Stimulated activated CD4-positive, alpha-beta T cell treated with anti-CD3 and anti-CD28 coated beads, TNF-alpha, amount 100 ng/mL, for 4 hours (primary cell): ENCODE measurements at regions not wholly inside any gene's neighbourhood (a gene's known extent, or its start where the extent isn't known, plus 50 kb on each side); places are given as distances from the start of the nearest gene placed in this dataset.
"Not testable (repeated sequence)": the region's sequence is repeated elsewhere in the genome, so short reads cannot be mapped to it uniquely, and the experiment has no call there.

Experiments
- DNase-seq, 3 experiments: peaks; one replicate each; pipeline ENCODE4 v3.0.0-alpha.2; 2020; ENCODE audit warnings: low read depth in 3 of 3

DNA sequence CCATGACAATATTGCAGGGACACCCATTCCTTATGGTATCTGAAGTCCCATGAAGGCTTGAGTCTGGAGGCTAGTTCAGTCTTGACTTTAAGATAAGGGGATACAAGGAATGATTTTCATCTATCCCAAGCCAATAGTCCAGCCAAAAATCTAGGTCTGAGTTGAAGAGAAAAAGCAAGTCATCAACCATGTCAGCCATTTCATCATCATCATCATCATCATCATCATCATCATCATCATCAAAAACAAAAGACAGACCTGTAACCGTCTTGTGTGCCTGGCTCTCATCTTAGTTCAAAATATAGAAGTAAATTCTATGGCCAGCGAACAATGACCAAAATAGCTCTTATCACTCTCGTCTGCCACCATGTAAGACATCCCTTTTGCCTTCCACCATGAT is 59.5 kb upstream of the FAM90A26 start:
- not testable (repeated sequence) for DNase-seq

DNA sequence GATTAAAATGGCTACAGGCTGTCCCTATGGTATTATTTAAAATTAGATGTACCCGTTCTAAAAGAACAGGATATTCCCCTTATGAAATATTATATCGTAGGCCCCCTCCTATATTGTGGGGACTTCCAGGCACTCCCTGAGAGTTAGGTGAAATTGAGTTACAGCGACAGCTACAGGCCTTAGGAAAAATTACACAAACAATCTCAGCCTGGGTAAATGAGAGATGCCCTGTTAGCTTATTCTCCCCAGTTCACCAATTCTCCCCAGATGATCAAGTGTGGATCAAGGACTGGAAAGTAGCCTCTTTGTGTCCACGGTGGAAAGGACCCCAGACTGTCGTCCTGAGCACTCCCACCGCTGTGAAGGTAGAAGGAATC is 67.1 kb upstream of the FAM90A26 start:
- not testable (repeated sequence) for DNase-seq

DNA sequence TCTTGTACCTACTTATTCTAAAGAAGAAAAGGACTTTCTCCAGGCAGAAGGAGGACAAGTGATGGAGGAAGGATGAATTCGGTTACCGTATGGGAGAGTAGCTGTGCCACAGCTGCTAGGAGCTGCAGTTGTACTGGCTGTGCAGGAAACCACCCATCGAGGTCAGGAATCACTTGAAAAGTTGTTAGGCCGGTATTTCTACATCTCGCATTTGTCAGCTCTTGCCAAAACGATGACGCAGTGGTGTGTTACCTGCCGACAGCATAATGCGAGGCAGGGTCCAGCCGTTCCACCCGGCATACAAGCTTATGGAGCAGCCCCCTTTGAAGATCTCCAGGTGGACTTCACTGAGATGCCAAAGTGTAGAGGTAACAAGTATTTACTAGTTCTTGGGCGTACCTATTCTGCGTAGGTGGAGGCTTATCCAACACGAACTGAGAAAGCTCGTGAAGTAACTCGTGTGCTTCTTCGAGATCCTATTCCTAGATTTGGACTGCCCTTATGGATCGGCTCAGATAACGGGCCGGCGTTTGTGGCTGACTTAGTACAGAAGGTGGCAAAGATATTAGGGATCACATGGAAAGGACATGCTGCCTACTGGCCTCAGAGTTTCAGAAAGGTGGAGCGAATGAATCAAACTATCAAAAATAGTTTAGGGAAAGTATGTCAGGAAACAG is 67.6 kb upstream of the FAM90A26 start:
- not testable (repeated sequence) for DNase-seq

DNA sequence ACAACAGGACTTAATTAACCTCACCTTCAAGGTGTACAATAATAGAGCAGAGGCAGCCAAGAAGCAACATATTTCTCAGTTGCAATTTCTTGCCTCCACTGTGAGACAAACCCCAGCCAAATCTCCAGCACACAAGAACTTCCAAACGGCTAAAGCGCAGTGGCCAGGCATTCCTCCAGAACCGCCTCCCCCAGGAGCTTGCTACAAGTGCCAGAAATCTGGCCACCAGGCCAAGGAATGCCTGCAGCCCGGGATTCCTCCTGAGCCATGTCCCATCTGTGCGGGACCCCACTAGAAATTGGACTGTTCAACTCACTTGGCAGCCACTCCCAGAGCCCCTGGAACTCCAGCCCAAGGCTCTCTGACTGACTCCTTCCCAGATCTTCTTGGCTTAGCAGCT is 73.9 kb upstream of the FAM90A26 start:
- DNase-seq, result not testable (repeated sequence)

DNA sequence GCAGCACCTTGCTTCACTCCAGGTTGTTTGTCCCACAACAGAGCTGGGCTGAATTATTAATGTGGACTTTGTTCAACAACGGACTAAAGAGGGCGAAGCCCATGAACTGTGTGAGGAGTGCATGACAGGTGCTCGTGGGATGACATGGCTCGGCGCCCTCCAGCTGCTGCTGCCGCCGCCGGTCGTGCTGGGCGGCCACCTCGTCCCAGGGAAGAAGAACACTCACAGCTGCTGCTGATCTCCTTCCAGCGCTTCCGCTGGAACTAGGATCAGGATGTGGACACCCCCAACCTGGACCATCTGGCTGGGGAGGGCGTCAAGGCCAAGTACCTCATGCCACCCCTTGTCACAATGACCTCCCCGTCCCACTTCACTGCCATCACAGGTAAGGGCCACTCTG is 91.4 kb upstream of the FAM90A26 start:
- DNase-seq, result not testable (repeated sequence)

DNA sequence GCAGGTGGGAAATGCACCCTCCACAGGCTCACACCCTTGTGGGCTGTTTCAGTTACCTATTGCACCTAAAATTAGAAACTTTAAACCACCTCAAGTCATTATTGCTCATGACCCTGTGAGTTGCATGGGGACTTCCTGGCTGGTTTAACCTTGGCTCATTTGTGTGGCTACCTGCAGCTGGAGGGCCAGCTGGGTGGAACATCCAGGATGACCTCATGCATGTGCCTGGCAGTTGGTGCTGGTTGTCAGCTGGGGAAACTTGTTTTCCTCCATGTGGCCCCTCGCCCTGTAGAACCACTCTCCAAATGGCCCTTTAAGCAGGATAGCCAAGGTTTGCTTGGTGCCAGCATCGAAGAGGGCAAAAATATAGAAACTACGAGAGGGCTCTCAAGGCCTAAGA is 93.2 kb upstream of the FAM90A26 start:
- not testable (repeated sequence) for DNase-seq

DNA sequence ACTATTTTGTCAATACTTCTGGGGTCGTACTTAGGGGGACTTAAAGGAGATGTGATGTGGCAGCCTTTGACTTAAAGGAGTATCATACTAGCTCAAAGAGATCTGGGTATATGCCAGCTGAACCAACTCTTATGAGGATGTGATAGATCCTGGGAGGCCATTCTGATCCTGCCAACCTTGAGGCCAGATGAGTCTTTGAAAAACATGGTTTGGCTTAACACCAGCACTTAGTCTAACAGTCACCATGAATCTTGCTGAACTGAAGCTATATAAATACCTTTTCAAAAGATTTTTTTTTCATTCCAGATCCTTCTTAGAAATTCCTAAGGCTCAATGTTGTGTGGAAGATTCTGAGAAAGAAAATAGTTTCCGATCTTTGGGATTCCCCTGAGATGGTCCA is 93.7 kb upstream of the FAM90A26 start:
- not testable (repeated sequence) for DNase-seq

DNA sequence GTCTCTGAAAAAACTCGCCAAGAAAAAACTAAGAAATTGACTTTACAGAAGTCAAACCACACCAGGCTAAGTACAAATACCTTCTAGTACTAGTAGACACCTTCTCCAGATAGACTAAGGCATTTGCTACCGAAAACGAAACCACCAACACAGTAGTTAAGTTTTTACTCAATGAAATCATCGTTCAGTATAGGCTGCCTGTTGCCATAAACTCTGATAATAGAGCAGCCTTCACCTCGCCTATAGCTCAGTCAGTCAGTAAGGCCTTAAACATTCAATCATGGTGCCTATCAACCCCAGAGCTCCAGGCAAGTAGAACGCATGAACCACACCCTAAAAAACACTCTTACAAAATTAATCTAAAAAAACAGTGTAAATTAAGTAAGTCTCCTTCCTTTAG is 96.8 kb upstream of the FAM90A26 start:
- DNase-seq, result not testable (repeated sequence)

DNA sequence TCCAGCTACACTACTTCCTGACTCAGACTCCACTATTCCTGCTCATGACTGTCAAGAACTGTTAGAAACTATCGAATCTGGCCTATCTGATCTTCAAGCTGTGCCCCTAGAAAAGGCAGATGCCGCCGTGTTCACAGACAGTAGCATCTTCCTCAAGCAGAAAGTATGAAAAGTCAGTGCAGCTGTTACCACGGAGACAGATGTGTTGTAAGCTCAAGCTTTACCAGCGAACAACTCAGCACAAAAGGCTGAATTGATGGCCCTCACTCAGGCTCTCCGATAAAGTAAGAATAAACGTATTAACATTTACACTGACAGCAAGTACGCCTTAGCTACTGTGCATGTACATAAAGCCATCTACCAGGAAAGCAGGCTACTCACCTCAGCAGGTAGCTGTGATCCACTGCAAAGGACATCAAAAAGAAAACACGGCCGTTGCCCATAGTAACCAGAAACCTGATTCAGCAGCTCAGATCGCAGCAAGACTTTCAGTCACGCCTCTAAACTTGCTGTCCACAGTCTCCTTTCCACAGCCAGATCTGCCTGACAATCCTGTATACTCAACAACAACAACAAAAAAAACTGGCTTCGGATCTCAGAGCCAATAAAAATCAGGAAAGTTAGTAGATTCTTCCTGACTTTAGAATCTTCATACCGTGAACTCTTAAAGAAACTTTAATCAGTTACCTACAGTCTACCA is 97.5 kb upstream of the FAM90A26 start:
- not testable (repeated sequence) for DNase-seq

DNA sequence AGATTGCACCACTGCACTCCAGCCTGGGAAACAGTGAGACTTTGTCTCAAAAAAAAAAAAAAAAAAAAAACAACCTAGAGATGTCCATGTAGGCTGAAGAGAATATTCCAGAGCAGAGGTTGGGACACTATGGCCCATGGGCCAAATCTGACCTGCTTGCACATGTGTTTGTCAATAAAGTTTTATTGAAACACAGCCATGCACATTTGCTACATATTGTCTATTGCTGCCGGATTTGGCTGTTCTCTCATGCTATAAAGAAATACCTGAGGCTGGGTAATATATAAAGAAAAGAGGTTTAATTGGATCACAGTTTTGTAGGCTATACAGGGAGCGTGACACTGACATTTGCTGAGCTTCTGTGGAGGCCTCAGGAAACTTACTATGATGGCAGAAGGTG is 102.3 kb upstream of the FAM90A26 start:
- DNase-seq, result not testable (repeated sequence)

DNA sequence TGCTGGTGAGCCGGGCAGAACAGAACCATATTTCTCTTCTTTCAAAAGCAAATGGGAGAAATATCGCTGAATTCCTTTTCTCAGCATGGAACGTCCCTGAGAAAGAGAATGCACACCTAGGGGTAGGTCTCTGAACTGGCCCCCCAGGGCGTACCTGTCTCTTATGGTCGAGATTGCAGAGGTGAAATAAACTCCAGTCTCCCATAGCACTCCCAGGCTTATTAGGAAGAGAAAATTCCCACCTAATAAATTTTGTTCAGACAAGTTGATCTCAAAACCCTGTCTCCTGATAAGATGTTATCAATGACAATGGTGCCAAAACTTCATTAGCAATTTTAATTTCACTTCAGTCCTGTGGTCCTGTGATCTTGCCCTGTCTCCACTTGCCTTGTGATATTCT is 106.6 kb upstream of the FAM90A26 start:
- DNase-seq, result not testable (repeated sequence)

DNA sequence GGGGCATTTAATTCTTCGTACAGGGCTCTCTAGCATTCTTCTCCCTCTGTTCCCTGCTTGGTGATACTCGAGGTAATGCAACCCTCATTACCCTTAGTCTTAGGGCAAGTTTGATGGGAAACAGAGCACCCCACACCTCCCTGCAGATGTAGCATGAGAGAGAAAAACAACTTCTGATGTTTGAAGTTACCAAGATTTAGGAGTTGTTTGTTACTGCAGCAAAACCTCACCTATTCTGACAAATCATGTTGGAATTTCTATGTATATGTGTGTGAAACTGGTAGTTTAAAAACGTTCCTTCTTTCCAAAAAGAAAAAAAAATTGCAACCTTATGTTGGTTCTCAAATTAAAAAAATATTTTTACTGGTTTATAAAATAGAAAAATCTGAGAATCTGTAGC is 145.3 kb upstream of the FAM90A26 start:
- DNase-seq, result not testable (repeated sequence)

DNA sequence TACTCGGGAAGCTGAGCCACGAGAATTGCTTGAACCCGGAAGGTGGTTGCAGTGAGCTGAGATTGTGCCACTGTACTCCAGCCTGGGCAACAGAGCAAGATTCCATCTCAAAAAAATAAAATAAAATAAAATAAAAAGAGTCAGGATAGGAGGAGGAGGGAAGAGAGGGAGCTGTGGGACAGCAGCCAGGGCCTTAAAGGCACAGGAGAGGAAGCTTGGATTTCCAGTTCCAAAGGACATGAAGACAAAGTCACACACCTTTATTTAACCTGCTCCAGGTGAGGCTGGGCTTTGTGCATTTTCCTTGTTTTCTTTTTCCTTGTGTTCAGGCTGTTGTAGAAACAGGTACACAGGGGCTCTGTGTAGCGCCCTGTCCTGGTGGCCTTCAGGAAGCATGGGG is 138.2 kb upstream of the HMX1 start:
- DNase-seq, result not testable (repeated sequence)

DNA sequence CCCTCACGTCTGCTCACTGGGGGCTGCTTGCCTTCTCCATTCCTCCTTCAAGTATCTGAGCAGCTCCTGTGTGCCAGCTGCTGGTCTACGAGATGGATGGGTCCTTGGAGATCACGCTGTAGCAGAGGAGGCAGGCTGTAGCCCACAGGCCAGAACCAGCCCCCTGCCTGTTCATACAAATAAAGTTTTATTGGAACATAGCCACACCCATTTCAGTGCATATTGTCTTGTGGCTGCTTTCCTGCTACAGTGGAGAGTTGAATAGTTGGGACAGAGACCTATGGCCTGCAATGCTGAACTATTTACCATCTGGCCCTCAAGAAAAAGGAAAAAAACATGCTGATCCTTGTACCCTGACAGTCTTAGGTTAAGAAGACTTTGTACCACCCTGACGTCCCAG is 136.8 kb upstream of the HMX1 start:
- not testable (repeated sequence) for DNase-seq

DNA sequence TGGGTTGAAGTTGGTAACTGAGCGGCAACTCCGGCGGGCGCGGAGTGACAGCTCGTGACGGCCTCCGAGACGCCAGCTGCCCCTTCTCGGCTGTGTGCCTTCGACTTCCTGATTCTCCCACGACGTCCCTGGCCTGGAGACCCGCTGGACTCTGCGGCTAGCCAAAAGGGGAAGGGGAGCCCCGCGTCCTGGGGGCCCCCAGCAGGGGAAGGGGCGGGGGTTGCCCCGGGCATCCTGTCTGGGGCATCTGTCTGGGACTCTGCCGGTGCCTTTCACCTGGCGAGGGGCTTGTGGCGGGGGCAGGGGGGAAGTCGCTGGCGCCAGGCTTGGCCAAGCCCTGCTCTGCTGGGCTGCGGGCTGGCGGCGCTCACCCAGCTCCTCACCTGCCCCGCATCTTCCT is 129.5 kb upstream of the HMX1 start:
- not testable (repeated sequence) for DNase-seq

DNA sequence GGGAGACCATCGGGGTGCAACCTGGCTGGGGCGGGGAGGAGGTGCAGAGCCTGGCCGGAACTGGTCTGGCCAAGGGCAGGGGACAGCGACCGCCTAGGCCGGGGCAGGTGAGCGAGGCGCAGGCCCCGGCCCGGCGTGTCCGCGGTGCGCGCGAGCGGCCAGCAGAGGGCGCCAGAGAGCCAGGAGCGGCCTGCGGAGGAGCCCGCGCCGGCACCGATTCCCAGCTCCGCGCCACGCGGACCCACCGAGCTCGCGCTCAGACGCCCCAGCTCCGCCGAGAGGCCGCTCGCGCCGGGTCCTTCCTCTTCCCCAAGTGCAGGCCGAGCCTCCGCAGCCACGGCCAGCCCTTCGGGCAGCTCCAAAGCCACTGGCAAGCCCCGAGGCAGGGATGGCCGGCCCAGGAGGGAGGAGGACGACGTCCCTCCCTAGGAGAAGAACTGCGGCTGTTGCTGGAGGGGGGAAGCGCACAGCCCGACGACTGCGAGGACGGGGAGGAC is 128.9 kb upstream of the HMX1 start:
- peak; percentile 5 to 33 (median 25) for DNase-seq

DNA sequence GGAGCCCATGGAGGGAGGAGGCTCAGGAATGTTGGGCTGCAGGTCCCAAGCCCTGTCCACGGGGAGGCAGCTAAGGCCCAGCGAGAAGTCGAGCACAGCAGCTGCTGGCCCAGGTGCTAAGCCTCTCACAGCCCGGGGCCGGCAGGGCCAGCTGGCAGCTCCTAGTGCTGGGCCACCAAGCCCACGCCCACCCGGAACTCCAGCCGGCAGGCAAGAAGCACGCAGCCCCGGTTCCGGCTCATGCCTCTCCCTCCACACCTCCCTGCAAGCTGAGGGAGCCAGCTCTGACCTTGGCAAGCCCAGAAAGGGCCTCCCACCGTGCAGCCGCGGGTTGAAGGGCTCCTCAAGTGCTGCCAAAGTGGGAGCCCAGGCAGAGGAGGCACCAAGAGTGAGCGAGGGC is 121.3 kb upstream of the HMX1 start:
- not testable (repeated sequence) for DNase-seq

DNA sequence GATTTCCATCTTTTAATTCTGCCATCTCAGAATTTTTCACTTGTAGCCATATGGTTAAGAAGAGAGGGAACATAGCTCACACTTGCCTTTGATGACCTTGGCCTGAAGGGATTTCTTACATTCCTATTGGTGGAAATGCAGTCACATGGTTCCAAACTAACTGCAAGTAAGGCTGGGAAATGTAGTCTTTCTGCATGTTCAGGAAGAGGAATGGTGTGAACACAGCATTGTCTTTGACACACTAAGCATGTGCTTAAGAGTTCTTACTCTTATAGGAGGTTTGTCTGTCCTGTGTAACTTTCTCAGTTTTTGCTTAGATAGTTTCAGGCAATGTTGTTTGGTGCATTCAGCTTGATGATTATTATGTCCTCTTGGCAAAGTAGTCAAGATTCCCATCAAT is 119.8 kb upstream of the HMX1 start:
- not testable (repeated sequence) for DNase-seq

DNA sequence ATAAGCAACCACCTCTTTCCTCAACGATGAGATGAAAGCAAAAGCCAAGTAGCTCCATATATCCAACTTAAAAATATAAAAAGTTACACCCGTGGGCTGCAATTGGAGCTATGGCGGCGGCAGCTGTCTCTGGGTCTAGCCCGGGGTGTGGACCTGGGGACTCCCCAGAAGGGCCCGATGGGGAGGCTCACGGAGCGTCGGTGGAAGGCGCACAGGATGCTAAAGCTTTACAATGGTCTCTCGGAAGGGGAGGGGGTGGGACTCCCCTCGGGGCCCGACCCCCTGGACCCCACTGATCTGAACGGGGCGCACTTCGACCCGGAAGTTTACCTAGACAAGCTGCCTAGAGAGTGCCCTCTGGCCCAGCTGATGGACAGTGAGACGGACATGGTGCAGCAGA is 118.7 kb upstream of the HMX1 start:
- DNase-seq, result not testable (repeated sequence)

DNA sequence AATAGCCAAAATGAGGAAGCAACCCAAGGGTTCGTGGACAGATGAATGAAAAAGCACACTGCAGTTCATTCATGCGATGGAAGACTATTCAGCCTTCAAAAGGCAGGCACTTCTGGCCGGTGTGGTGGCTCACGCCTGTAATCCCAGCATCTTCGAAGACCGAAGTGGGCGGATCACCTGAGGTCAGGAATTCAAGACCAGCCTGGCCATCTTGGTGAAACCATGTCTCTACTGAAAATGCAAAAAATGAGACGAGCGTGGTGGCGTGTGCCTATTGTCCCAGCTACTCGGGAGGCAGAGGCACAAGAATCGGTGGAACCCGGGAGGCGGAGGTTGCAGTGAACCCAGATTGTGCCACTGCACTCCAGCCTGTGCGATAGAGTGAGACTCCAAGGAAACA is 114.1 kb upstream of the HMX1 start:
- DNase-seq, result not testable (repeated sequence)

DNA sequence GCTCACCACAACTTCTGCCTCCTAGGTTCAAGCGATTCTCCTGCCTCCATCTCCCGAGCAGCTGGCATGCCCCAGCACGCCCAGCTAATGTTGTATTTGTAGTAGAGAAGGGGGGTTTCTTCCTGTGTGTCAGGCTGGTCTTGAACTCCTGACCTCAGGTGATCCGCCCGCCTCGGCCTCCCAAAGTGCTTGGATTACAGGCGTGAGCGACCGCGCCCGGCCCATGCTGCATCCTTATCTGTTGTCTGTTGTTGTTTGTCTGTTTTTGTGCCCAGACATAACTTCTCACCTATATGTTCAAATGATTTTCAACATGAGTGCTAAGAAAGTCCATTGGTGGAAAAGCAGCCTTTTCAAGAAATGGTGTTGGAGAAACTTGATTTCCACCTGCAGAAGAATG is 113.0 kb upstream of the HMX1 start:
- DNase-seq, result not testable (repeated sequence)

DNA sequence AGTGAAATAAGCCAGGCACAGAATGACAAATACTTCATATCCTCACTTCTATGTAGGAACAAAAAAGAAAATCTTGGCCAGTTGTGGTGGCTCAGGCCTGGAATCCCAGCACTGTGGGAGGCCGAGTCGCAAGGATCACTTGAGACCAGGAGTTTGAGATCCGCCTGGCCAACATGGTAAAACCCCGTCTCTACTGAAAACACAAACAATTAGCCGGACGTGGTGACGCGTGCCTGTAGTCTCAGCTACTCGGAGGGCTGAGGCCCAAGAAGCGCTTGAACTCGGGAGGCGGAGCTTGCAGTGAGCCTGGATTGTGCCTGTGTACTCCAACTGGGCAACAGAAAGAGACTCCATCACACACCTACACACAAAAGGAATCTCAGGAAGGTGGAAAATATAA is 112.3 kb upstream of the HMX1 start:
- DNase-seq, result not testable (repeated sequence)

DNA sequence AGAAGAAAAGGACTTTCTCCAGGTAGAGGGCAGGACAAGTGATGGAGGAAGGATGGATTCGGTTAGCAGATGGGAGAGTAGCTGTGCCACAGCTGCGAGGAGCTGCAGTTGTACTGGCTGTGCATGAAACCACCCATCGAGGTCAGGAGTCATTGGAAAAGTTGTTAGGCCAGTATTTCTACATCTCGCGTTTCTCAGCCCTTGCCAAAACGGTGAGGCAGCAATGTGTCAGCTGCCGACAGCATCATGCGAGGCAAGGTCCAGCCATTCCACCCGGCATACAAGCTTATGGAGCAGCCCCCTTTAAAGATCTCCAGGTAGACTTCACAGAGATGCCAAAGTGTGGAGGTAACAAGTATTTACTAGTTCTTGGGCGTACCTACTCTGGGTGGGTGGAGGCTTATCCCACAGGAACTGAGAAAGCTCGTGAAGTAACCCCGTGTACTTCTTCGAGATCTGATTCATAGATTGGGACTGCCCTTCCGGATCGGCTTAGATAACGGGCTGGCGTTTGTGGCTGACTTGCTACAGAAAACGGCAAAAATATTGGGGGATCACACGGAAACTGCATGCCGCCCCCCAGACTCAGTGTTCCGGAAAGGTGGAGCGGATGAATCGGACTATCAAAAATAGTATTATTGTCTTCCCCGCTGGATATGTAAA is 105.0 kb upstream of the HMX1 start:
- DNase-seq, result not testable (repeated sequence)
